NT2/D1 (cell line): ENCODE measurements at regions not wholly inside any gene's neighbourhood (a gene's known extent, or its start where the extent isn't known, plus 50 kb on each side); places are given as distances from the start of the nearest gene placed in this dataset.
"Not testable (repeated sequence)": the region's sequence is repeated elsewhere in the genome, so short reads cannot be mapped to it uniquely, and the experiment has no call there.

Experiments used
- SUZ12 ChIP-seq: IDR thresholded peaks from 2 replicates; pipeline ENCODE4 v1.6.1; 2011; ENCODE audit not compliant: insufficient read length, insufficient read depth; ENCODE audit errors: extremely low read depth
- YY1 ChIP-seq: IDR thresholded peaks from 2 replicates; pipeline ENCODE4 v1.6.1; 2011; ENCODE audit not compliant: insufficient read length, insufficient read depth

DNA sequence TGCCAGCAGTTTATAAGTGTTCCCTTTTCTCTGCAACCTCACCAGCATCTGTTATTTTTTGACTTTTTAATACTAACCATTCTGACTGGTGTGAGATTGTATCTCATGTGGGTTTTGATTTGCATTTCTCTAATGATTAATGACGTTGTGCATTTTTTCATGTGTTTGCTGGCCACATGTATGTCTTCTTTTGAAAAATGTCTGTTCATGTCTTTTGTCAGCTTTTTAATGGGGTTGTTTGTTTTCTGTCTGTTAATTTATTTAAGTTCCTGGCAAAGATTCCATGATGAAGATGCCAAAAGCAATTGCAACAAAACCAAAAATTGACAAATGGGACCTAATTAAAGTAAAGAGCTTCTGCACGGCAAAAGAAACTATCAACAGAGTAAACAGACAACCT, 137.2 kb upstream of the JCAD start:
- not testable (repeated sequence) for TF ChIP-seq SUZ12, YY1
